NB4 (cell line): ENCODE measurements at regions not wholly inside any gene's neighbourhood (a gene's known extent, or its start where the extent isn't known, plus 50 kb on each side); places are given as distances from the start of the nearest gene placed in this dataset.

Experiments used
- DNase-seq: peaks from one replicate; pipeline ENCODE4 v3.0.0; 2010; ENCODE audit warnings: low read depth
- H3K4me3 ChIP-seq: one replicate; pipeline ENCODE4 v1.5.1; 2011; ENCODE audit warnings: mild to moderate bottlenecking, low read depth, low read length, moderate library complexity
- MYC ChIP-seq: IDR thresholded peaks from 2 replicates; pipeline ENCODE4 v1.6.1; 2011; ENCODE audit warnings: low read depth, low read length
- POLR2A ChIP-seq: IDR thresholded peaks from 2 replicates; pipeline ENCODE4 v1.6.1; 2011; ENCODE audit warnings: mild to moderate bottlenecking; ENCODE audit not compliant: insufficient read length; ENCODE audit errors: extremely low read depth
- TF ChIP-seq, protein P1 (sequence below): IDR thresholded peaks from one replicate; pipeline ENCODE4 v1.5.1; 2012; ENCODE audit warnings: low read depth, low read length
- TF ChIP-seq, protein P2 (sequence below): IDR thresholded peaks from 2 replicates; pipeline ENCODE4 v1.6.1; 2011; ENCODE audit warnings: low read depth, low read length

GRCh38 chr4:125780164-125780563 lies 465.4 kb downstream of the FAT4 start:
- DNase-seq, result no peak
- TF ChIP-seq, protein P1, sequence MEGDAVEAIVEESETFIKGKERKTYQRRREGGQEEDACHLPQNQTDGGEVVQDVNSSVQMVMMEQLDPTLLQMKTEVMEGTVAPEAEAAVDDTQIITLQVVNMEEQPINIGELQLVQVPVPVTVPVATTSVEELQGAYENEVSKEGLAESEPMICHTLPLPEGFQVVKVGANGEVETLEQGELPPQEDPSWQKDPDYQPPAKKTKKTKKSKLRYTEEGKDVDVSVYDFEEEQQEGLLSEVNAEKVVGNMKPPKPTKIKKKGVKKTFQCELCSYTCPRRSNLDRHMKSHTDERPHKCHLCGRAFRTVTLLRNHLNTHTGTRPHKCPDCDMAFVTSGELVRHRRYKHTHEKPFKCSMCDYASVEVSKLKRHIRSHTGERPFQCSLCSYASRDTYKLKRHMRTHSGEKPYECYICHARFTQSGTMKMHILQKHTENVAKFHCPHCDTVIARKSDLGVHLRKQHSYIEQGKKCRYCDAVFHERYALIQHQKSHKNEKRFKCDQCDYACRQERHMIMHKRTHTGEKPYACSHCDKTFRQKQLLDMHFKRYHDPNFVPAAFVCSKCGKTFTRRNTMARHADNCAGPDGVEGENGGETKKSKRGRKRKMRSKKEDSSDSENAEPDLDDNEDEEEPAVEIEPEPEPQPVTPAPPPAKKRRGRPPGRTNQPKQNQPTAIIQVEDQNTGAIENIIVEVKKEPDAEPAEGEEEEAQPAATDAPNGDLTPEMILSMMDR, result no peak
- TF ChIP-seq, protein P2, sequence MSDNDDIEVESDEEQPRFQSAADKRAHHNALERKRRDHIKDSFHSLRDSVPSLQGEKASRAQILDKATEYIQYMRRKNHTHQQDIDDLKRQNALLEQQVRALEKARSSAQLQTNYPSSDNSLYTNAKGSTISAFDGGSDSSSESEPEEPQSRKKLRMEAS, result no peak
- TF ChIP-seq POLR2A (no peak), MYC (no peak)
- H3K4me3 ChIP-seq, result no peak overlapping the region

DNA sequence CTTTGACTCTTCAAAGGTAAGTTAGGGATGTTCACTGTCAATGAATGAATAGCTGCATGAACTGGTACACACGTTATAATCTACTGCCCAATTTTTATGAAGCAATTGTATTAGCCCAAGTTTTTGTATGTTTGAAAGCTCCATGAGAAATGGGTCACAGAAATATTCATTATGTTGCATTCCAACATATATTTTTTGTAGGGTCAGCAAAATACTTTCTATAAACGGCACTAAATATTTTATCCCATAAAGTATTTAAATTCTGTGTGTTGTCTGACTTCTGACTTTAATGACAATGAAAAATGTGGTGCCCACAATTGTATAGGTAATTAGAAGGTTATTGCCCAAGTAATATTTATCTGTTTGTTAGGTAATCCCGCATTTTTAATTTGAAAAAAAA lies 466.0 kb downstream of the FAT4 start:
- TF ChIP-seq POLR2A (no peak), MYC (no peak)
- TF ChIP-seq, protein P1, result no peak
- H3K4me3 ChIP-seq, result no peak overlapping the region
- DNase-seq, result no peak

DNA sequence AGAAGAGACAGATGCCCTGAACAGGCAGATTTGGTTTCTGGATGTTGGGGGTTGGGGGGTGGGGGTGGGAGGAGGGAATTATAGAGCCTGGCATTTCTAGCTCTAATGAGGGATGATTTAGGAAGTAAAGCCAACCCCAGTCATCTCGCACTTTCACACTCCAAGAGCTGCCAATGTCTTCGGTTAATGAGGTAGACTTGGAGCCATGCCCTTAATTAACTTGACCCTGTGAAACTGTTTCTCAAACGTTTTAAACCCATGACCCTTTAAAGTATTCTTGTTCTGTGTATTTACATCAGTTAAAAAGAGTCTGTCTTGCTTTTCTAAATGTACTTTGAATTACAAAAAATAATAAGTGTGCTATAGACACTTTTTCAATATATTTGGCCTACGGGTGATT lies 466.9 kb downstream of the FAT4 start:
- no peak for DNase-seq
- no peak overlapping the region for H3K4me3 ChIP-seq
- TF ChIP-seq, protein P2, result no peak
- no peak for TF ChIP-seq MYC
- TF ChIP-seq POLR2A, result no peak
- TF ChIP-seq, protein P1, result no peak

DNA sequence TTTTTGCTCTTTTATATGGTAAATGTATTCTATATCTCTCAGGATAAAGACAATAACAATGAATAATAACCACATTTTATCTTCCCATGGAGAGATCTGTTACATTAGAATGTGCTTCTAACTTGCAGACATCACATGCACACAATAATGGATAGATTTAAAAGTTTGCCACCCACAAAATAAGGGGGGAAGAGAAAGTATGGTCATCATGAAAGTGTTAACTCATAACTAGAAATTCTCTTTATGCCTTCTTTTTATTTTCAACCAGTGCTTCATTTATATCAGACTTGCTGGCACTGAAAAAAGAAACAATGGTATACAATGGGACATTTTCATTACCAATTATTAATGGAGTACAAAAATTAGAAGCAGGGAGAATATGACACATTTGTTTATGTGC lies 470.0 kb downstream of the FAT4 start:
- DNase-seq, result no peak
- TF ChIP-seq, protein P2, result no peak
- no peak for TF ChIP-seq POLR2A
- TF ChIP-seq, protein P1, result no peak
- TF ChIP-seq MYC, result no peak
- no peak overlapping the region for H3K4me3 ChIP-seq

DNA sequence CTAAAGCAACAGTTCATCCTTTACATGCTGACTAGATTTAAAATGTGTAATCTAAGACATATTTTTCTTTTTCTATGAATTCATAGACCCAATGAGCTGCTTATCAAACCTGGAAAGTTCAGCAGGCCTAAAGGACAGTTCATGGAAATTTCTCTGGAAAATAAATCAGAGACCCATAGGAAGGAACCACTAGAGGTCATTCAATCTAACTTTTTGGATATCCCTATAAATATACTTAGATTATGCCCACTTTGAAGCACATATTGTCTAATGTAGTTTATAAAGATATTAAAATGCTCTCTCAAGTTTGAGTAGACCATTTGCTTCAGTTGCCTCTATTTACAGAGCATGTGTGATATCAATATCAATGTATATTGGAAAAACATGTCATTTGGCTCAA lies 473.0 kb downstream of the FAT4 start:
- H3K4me3 ChIP-seq, result no peak overlapping the region
- TF ChIP-seq, protein P1, result no peak
- TF ChIP-seq, protein P2, result no peak
- TF ChIP-seq POLR2A, result no peak
- TF ChIP-seq MYC, result no peak
- no peak for DNase-seq

DNA sequence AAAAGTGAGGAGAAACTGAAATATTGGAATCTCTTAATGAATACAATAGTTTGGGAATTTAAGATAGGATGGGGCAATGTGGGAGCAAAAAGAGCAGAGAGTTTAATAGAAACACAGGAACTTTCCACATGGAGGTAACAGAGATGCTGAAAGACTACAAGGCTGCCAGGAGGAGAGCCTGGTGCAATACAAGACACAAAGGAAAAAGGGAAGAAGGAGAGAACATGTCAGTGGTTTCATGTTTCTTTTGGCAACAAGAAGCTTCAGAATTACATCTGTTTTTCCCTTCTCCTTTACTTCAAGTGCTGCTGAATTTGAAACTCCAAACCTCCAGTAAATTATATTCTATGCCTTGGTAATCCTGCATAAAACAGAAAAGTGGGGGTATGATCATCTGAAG lies 474.3 kb downstream of the FAT4 start:
- no peak for DNase-seq
- H3K4me3 ChIP-seq, result no peak overlapping the region
- TF ChIP-seq MYC (no peak), POLR2A (no peak)
- TF ChIP-seq, protein P2, result no peak
- TF ChIP-seq, protein P1, result no peak
